ENCODE measurements at regions not wholly inside any gene's neighbourhood (a gene's known extent, or its start where the extent isn't known, plus 50 kb on each side); places are given as distances from the start of the nearest gene placed in this dataset.
"Not testable (repeated sequence)": the region's sequence is repeated elsewhere in the genome, so short reads cannot be mapped to it uniquely, and the experiment has no call there.

- no peak overlapping the region for H3K4me3 ChIP-seq (replicated peaks; ENCODE audit: low read depth, low read length)
- no peak for TF ChIP-seq CTCF (IDR thresholded peaks at IDR 0.05; ENCODE audit: low read length, missing control alignments)
- no peak for DNase-seq (ENCODE audit: low read depth)
Observed at GRCh38 chr21:28025111-28025510, 967.6 kb downstream of the LTN1 start.

GRCh38 chr21:28018741-28019669, 973.7 kb downstream of the LTN1 start:
- DNase-seq (ENCODE audit: low read depth) = no peak
- H3K4me3 ChIP-seq (replicated peaks; ENCODE audit: low read depth, low read length) = no peak overlapping the region
- no peak for TF ChIP-seq CTCF (IDR thresholded peaks at IDR 0.05; ENCODE audit: low read length, missing control alignments)

- TF ChIP-seq CTCF (IDR thresholded peaks at IDR 0.05; ENCODE audit: low read length, missing control alignments) = no peak
- no peak for DNase-seq (ENCODE audit: low read depth)
- H3K4me3 ChIP-seq (replicated peaks; ENCODE audit: low read depth, low read length) = no peak overlapping the region
Observed at GRCh38 chr21:28018213-28018612, 974.5 kb downstream of the LTN1 start.

- TF ChIP-seq CTCF (IDR thresholded peaks at IDR 0.05; ENCODE audit: low read length, missing control alignments) = no peak
- no peak for DNase-seq (ENCODE audit: low read depth)
- H3K4me3 ChIP-seq (replicated peaks; ENCODE audit: low read depth, low read length) = no peak overlapping the region
Observed at GRCh38 chr21:28016571-28016970, 976.1 kb downstream of the LTN1 start.

GRCh38 chr21:28013123-28013522, 979.6 kb downstream of the LTN1 start:
- DNase-seq (ENCODE audit: low read depth); H3K4me3 ChIP-seq (replicated peaks; ENCODE audit: low read depth, low read length): not testable (repeated sequence)

- not testable (repeated sequence) for DNase-seq (ENCODE audit: low read depth); H3K4me3 ChIP-seq (replicated peaks; ENCODE audit: low read depth, low read length)
Observed at GRCh38 chr21:28011970-28012369, 980.7 kb downstream of the LTN1 start.

GRCh38 chr21:28008245-28008644, 984.4 kb downstream of the LTN1 start:
- H3K4me3 ChIP-seq (replicated peaks; ENCODE audit: low read depth, low read length); DNase-seq (ENCODE audit: low read depth): not testable (repeated sequence)

- DNase-seq (ENCODE audit: low read depth); H3K4me3 ChIP-seq (replicated peaks; ENCODE audit: low read depth, low read length): not testable (repeated sequence)
Observed at GRCh38 chr21:28003627-28004026, 989.0 kb downstream of the LTN1 start.

GRCh38 chr21:27996906-27997305, 995.8 kb downstream of the LTN1 start:
- not testable (repeated sequence) for H3K4me3 ChIP-seq (replicated peaks; ENCODE audit: low read depth, low read length)
- peak; percentile 36 for DNase-seq (ENCODE audit: low read depth)

GRCh38 chr21:27984663-27985325, 1007.9 kb downstream of the LTN1 start:
- H3K4me3 ChIP-seq (replicated peaks; ENCODE audit: low read depth, low read length) = not testable (repeated sequence)

GRCh38 chr21:27979446-27979845, 1012.6 kb upstream of the ADAMTS5 start:
- not testable (repeated sequence) for H3K4me3 ChIP-seq (replicated peaks; ENCODE audit: low read depth, low read length)
- peak; percentile 28 for DNase-seq (ENCODE audit: low read depth)

More at GRCh38 chr21:27984663-27985325, 1007.9 kb downstream of the LTN1 start:
- DNase-seq (ENCODE audit: low read depth) = not testable (repeated sequence)
